Stimulated activated CD8-positive, alpha-beta memory T cell treated with anti-CD3 and anti-CD28 coated beads, Interleukin-12 subunit alpha, Interleukin-12 subunit beta, amount 100 ng/mL, for 24 hours (primary cell): ENCODE measurements at regions not wholly inside any gene's neighbourhood (a gene's known extent, or its start where the extent isn't known, plus 50 kb on each side); places are given as distances from the start of the nearest gene placed in this dataset.
"Not testable (repeated sequence)": the region's sequence is repeated elsewhere in the genome, so short reads cannot be mapped to it uniquely, and the experiment has no call there.

ENCODE experiments used
- DNase-seq: peaks from one replicate; pipeline ENCODE4 v3.0.0-alpha.2; 2020; ENCODE audit errors: extremely low read depth

GRCh38 chr13:57909833-57910232 is 278.3 kb downstream of the PCDH17 start:
- DNase-seq, result not testable (repeated sequence)

- DNase-seq, result no peak
Measured at GRCh38 chr13:57918086-57918485, 286.5 kb downstream of the PCDH17 start.

GRCh38 chr13:57918913-57919312 is 287.4 kb downstream of the PCDH17 start:
- DNase-seq, result no peak

GRCh38 chr13:57925250-57925649 is 293.7 kb downstream of the PCDH17 start:
- DNase-seq, result no peak

GRCh38 chr13:57925751-57926150 is 294.2 kb downstream of the PCDH17 start:
- DNase-seq, result no peak

GRCh38 chr13:57932061-57932460 is 300.5 kb downstream of the PCDH17 start:
- DNase-seq, result no peak

- no peak for DNase-seq
Measured at GRCh38 chr13:57933606-57934005, 302.1 kb downstream of the PCDH17 start.

GRCh38 chr13:57935965-57936364 is 304.4 kb downstream of the PCDH17 start:
- no peak for DNase-seq

- DNase-seq, result no peak
Measured at GRCh38 chr13:57946361-57946760, 314.8 kb downstream of the PCDH17 start.

- DNase-seq, result no peak
Measured at GRCh38 chr13:57948884-57949283, 317.3 kb downstream of the PCDH17 start.

GRCh38 chr13:57969951-57970350 is 338.4 kb downstream of the PCDH17 start:
- DNase-seq, result no peak

- DNase-seq, result no peak
Measured at GRCh38 chr13:57970404-57970803, 338.9 kb downstream of the PCDH17 start.

- DNase-seq, result no peak
Measured at GRCh38 chr13:57982782-57983181, 351.2 kb downstream of the PCDH17 start.

- DNase-seq, result no peak
Measured at GRCh38 chr13:57988276-57988675, 356.7 kb downstream of the PCDH17 start.

GRCh38 chr13:57991041-57991440 is 359.5 kb downstream of the PCDH17 start:
- no peak for DNase-seq

GRCh38 chr13:57992416-57992815 is 360.9 kb downstream of the PCDH17 start:
- DNase-seq, result no peak

- DNase-seq, result no peak
Measured at GRCh38 chr13:57996717-57997116, 365.2 kb downstream of the PCDH17 start.

- DNase-seq, result no peak
Measured at GRCh38 chr13:58004751-58005150, 373.2 kb downstream of the PCDH17 start.

GRCh38 chr13:58018020-58018419 is 386.5 kb downstream of the PCDH17 start:
- no peak for DNase-seq

- no peak for DNase-seq
Measured at GRCh38 chr13:58018865-58019264, 387.3 kb downstream of the PCDH17 start.

- DNase-seq, result no peak
Measured at GRCh38 chr13:58024103-58024502, 392.6 kb downstream of the PCDH17 start.

- DNase-seq, result no peak
Measured at GRCh38 chr13:58025821-58026220, 394.3 kb downstream of the PCDH17 start.

GRCh38 chr13:58032676-58033460 is 401.3 kb downstream of the PCDH17 start:
- no peak for DNase-seq

- DNase-seq, result no peak
Measured at GRCh38 chr13:58043971-58044370, 412.4 kb downstream of the PCDH17 start.
